NCI-H146 (cell line): ENCODE measurements at regions not wholly inside any gene's neighbourhood (a gene's known extent, or its start where the extent isn't known, plus 50 kb on each side); places are given as distances from the start of the nearest gene placed in this dataset.

Source experiments
- DNase-seq: peaks from one replicate; lab custom pipeline; 2025; lab: John Stamatoyannopoulos, UW

DNA sequence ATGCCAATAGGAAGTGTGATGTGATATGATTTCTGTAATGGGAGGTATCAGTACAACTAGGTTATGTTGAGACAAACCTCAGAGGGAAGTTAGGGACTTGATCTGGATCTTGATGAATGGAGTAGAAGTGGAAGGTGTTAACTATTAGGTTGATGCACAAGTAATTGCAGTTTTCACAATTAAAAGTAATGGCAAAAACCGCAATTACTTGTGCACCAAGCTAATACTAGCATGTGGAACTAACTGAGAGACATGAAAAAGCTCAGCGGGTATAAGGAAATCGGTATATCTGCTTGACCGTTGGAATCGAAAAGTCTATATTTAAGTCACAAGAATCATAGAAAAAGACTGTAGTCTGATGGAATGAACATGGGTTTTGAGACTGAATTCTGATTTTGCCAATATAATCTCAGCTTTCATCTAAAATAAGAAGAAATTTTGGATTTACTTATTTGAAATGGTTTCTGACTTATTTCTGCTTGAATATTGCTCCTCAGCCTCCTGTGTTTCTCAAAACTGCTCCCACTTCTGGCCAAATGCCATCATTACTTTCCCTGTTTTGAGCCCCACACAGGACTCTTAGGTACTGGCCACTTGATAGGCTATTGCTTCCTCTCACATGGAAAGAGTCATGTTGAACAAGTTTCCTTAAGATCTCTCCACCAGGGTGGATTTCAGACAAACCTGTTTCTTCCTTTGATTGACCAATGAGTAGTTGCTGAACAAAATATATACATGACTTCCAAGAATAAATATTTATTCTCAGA lies 271.5 kb upstream of the COL8A1 start:
- no peak for DNase-seq

GRCh38 chr3:99365979-99366378 lies 272.4 kb upstream of the COL8A1 start:
- DNase-seq = no peak

GRCh38 chr3:99365396-99365795 lies 273.0 kb upstream of the COL8A1 start:
- DNase-seq = no peak

DNA sequence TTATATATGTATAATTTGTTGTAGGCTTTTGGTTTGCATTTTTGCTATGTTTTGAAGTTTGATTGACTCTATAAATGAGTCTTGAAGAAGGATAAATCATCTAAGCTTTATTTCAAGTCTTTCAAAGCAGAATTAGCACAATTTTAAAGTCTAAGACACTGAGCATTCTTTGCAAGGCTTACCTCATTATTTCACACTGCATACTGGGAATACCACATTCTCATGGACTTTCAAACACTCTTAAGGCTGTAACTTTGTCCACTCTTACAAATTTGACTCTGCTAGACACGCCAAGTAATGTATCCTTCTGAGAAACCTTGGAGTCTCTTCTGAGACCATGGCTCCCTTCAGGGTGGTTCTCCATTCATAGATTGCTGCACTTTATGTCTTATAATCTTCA lies 281.3 kb upstream of the COL8A1 start:
- no peak for DNase-seq

GRCh38 chr3:99356696-99357095 lies 281.7 kb upstream of the COL8A1 start:
- DNase-seq = no peak

GRCh38 chr3:99355465-99355864 lies 282.9 kb upstream of the COL8A1 start:
- DNase-seq = no peak

DNA sequence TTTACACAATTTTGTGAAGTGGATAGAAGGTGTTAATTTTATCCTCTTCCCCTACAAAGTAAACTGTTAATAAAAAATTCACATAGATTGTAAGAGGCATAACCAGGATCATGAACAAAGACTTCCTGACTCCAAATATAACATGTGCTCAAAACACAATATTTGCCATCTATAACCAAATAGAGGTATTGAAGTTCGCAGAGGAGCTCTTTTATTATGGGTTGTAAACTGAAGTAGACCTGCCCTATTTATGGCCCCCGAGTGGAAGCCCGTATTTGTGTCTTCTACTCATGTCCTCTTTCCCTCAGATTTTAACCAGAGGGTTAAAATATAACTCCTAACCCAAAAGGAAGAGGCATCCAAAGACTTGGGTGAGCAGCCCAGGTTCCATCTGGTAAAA lies 285.6 kb upstream of the COL8A1 start:
- DNase-seq = no peak

GRCh38 chr3:99351122-99351521 lies 287.3 kb upstream of the COL8A1 start:
- DNase-seq = no peak

DNA sequence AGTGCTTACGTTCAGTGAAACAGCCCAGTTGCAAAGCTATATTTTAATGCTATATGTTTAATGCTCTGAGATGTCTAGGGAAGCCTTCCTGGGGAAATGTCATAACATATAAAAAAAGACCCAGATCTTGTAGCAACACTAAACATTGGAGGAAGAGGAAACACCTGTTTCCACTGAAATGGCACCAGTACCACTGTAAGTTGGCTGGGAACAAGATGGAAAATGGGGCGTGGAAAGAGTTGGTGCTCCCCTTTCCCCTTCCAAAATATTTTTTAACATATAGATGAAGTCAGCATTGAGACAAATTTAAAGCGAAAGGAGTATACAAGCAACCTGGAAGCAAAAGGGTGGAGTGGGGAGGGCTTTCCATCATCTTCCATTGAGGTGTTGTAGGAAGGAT lies 289.9 kb upstream of the COL8A1 start:
- no peak for DNase-seq

GRCh38 chr3:99344216-99344615 lies 294.2 kb upstream of the COL8A1 start:
- no peak for DNase-seq

GRCh38 chr3:99342383-99342782 lies 296.0 kb upstream of the COL8A1 start:
- DNase-seq = no peak

- DNase-seq = no peak
Observed at GRCh38 chr3:99339222-99339621, 299.2 kb upstream of the COL8A1 start.

DNA sequence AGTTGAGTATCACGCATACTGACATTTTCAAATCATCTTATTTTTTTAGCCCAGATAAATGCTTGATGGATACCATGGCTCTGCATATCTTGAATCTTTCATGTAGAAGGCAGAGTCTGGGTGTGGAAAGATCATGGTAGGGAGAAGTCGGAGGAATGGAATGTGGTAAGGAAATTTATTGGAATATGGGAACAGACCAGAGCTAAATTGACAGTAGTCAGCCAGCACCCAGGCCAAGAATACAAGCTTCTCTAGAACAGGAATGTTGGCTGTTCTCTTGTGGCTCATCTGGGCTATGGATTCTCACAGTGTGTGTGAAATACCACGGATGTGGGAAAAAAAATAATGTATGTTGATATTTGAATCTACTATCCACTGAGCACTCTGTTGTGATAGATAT lies 305.7 kb upstream of the COL8A1 start:
- no peak for DNase-seq

DNA sequence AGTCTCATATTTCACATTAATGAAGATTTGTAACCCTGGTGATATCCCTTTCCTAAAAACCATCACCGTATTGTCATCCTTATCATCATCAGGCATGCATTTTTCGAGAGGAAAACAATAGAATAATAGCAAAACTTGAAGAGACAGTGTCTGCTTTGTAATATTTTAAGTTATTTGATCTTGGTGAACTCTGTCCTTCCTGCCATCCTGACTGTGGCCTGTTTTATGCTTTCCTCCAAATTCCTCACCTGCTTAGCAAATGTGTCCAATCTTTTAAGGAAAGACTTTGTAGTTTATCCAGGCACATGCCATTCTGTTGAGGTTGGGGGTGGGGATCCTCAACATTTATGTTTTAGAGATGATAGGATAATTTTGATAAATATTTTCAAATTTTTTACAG lies 306.1 kb upstream of the COL8A1 start:
- DNase-seq = no peak

- DNase-seq = no peak
Observed at GRCh38 chr3:99330924-99331532, 307.4 kb upstream of the COL8A1 start.

DNA sequence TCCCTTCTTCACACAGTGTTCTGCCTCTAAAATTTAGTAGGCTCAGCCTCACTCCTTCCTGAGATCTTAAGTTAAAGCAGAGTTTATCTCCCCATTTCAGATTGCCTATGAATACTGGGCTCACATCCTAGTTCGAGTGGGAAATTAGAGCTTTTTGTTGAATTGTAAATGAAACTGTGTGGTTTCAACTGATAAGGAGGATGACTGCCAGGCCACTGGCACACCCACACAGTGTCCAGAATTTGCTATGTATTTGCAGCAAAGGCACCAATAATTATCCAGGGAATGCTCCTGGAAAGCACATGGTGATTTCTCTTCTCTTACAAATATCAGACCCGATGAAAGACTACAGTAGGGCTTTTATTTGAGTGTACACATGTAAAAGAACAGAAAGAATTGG lies 308.1 kb upstream of the COL8A1 start:
- DNase-seq = no peak

- no peak for DNase-seq
Observed at GRCh38 chr3:99325402-99325801, 313.0 kb upstream of the COL8A1 start.

DNA sequence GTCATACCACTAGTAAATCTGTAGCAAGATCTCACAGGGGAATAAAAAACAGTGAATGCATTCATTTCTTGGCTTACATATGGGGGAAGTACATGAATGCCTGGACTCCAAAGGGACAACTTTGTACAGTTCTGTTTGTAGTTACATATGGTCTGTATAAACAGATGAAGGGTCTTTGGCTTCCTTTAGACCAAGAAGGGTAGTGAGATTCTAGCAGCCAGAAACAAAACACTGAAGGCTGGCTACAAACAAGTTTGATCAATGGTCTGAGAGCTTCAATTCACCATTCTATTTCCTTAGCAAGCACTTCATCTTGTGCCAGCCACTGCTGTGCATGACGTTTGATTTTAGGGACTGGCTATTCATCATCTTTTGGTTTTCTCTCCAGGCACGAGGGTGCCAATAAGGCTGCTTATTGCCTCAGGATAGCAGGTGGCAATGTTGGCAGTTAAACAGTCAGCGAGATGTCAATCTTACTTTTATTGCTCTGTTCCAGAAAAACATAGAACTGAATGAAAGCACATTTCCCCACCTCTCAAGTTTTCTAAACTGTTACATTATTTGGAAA lies 313.7 kb upstream of the COL8A1 start:
- DNase-seq = no peak

GRCh38 chr3:99323940-99324339 lies 314.5 kb upstream of the COL8A1 start:
- no peak for DNase-seq

GRCh38 chr3:99322551-99322950 lies 315.8 kb upstream of the COL8A1 start:
- no peak for DNase-seq

GRCh38 chr3:99321261-99321660 lies 317.1 kb upstream of the COL8A1 start:
- DNase-seq = no peak

DNA sequence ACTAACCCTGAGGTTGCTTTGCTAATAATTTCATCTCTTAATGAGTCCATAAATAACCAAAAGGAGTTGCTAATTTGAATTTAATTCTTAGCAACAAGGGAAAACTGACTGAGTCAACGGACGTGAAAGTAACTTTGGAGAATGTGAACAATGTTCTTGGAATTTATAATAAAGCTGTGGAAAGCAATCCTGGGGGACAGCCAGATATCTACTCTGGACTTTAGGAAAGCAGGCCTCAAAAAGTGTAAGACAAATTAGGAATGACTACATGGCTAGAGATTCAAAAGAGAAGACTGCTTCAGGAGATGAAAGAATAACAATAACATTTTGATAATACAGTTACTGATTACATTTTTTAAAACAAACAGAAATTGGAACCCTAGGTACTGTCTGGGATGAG lies 318.4 kb upstream of the COL8A1 start:
- DNase-seq = no peak

DNA sequence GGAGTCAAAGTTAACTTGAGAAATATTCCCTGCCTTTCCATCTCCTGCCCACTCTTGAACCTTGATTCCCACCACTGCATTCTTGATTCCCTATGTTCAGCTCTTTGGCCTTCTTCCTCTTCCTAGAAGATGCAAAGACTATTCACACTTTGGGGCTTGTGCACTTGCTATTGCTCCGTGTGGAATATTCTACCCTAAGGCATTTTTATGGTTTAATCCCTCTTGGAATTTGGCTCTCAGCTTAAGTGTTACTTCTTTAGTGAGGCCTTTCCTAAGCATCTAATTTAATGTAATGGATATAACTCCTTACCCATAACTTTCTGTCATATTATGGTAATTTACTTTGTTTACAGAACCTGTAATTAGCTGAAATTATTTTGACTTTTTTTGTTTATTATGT lies 318.9 kb upstream of the COL8A1 start:
- no peak for DNase-seq

- no peak for DNase-seq
Observed at GRCh38 chr3:99317201-99317600, 321.2 kb upstream of the COL8A1 start.
